T47D (cell line): ENCODE measurements at regions not wholly inside any gene's neighbourhood (a gene's known extent, or its start where the extent isn't known, plus 50 kb on each side); places are given as distances from the start of the nearest gene placed in this dataset.
"Not testable (repeated sequence)": the region's sequence is repeated elsewhere in the genome, so short reads cannot be mapped to it uniquely, and the experiment has no call there.

Experiments used
- DNase-seq, 2 experiments: peaks; one replicate each; pipeline versions ENCODE4 v3.0.0 to v3.0.0-alpha.2; 2011 to 2012; ENCODE audit warnings: low read depth in 1 of 2, low spot score in 1 of 2
- JUND ChIP-seq: IDR thresholded peaks from 2 replicates; pipeline ENCODE4 v1.6.1; 2012; ENCODE audit warnings: low read depth
- in situ Hi-C: cut with HindIII; loops from 2 replicates; pipeline ENCODE4 v1.10.0; 2016; ENCODE audit warnings: low sequenced_read_pairs, low pct_unique_long_range_greater_than_20kb

DNA sequence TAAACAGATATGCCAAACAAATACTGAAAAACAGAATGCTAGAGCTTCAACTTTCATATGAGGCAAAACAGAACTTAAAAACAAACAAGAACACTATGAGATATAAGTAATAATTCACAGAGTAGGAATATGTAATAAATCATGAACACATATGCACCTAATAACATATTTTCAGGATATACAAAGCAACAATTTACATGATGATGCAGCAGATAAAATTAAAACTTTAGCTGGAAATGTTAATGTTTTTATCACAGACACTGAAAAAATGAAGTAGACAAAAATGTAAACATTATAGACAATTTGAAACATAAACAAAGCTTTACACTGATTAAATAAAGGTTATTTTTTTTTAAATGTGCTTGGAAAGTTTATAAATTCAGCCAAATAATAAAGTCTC lies 443.1 kb upstream of the NFIA start:
- DNase-seq: no peak
- in situ Hi-C loops: no loop called here
- no peak for TF ChIP-seq JUND

DNA sequence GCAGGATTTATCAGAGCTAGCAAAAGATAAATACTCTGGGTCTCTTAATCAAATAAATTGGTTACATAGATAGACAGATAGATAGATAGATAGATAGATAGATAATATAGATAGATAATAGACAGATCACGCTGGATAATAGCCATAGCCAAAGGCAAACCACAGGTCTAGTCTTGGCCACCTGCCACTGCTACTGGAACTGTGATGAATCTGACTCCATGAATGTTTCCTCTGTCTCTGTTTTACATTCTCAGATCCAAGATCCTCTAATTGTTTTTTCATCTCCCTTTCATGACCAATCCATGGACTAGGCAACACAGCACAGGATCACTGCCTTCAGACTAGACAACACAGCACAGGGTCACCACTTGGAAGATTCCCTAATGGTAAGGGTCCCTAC lies 444.7 kb upstream of the NFIA start:
- TF ChIP-seq JUND: no peak
- no peak for DNase-seq
- in situ Hi-C loops: no loop called here

DNA sequence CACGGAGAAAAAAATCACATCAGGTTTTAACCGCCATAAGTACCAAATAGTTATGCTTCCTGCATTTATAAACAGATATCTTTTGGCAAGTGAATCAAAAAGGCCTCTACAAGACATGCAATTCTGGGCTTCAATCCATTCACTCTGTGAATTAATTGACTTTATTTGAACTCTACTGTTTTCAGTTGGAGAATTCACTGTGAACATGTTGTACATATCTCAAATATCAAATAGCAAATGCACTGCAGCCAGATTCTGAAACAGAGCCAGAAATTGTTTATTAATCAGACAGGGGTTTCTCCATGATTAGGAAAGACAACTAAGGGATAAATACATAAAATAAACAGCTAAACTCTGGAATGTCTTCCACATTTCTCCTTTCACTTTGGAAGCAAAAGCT lies 445.4 kb upstream of the NFIA start:
- DNase-seq: no peak
- TF ChIP-seq JUND: no peak
- in situ Hi-C loops: no loop called here

DNA sequence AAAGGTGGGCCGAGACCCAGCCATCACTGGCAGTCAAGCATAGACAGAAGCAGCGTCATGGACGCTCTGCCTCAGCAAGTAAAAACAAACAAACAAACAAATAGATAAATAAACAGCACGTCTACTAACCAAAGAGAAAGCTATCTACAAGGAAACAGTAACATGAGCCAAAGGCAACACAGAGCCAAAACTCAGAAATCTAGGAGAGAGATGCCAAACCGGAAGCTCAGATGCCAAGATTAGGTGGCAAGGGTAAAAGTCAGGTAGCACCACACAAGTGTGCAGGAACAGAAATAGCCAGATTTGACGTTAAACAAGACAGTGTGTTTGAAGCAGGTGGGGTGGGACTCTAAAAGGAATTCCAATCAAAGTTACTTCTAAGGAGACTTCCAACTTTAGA lies 448.3 kb upstream of the NFIA start:
- in situ Hi-C loops: no loop called here
- no peak for TF ChIP-seq JUND
- no peak for DNase-seq

DNA sequence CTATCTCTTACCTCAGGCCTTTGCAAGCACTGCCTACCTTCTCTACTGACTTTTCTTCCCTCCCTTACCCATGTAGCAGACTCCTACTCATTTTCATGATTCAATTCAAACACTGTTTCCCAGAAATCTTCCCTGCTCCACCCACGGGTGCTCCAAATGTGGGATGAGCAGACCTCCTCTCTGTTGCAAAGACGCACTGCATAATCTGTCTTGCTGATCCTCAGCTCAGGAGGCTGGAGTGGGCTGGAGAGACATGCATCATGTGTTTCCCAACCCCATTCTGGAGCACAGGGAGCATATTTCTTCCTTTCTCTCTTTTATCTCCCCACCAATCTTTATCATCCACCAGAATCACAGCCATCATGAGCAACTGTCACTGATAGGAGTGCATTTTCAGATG lies 459.9 kb upstream of the NFIA start:
- no peak for DNase-seq
- in situ Hi-C loops: no loop called here
- TF ChIP-seq JUND: no peak

DNA sequence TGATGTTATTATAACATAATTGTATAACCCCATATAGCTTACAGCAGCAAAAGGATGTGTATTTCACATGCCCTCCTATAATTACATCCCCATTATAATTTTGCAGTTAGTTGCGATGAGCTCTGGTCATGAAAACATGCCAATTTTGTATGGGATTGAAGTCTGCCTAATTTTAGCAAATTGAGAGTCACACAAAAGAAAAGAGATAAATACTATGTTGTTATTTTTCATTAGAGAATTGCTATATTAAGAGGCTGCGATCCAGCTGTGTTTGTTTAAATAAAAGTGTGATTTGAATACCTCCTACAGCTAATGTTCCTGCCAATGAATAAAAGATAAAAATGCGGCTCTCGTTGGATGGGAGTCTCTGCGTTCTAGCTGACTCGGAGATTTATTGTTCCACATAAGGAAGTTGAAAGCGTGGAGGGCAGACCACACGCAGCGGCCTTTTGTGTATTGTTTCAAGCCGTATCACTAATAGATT lies 461.0 kb upstream of the NFIA start:
- in situ Hi-C loops: no loop called here
- no peak for TF ChIP-seq JUND
- DNase-seq: no peak

DNA sequence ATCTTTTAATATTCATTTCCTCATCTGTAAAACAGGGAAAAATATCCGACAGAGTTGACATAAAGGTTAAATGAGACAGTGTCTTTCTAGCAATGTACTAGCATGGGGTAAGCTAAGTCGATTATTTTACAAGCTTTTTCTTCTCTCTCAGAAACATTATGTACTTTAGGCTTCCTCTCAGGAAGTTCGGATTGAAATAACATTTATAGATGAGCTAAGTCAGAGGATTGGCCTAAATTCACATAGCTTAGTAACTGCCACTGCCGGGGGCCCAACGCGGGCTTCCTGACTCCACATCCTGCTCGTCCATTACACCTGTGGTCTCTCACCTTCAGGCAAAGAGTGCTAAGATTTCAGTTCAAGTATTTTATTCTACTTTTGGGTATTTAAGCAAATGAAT lies 462.3 kb upstream of the NFIA start:
- in situ Hi-C loops: no loop called here
- DNase-seq: no peak
- no peak for TF ChIP-seq JUND

DNA sequence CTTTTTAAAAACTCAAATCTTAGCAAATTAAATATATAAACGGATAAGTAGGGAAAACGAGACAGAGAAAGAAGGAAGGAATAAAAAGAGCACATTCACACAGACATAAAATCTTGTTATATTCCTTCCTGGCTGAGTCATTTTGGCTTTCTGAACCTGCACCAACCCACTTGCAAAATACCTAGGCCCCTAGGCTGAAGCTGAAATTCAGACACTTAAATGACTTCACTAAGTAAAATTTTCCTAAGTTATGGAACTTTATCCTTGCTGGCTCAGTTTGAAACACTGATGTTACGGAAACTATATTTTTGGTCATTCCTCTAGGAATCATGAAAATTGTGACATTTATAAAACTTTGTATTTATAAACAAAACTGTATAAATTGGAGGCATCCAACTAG lies 462.8 kb upstream of the NFIA start:
- TF ChIP-seq JUND: no peak
- no peak for DNase-seq
- in situ Hi-C loops: no loop called here

DNA sequence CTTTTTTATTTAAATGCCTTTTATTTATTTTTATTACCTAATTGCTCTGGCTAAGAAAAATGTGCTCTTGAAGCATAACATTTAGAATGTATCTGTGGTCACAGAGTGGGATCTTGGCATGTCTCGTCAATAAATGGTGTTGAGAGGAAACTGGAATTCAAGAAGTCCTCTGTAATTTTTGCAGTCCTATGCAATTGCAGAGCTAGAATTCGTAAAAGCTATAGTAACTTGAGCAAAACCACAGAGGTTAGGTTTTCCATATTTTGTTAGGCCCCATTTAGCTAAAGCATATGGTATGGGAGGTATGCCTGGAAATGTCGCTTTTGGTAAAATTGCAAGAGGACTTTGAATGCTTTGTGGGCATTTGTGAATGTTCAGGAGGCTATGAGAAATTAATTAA lies 466.7 kb upstream of the NFIA start:
- no peak for DNase-seq
- no peak for TF ChIP-seq JUND
- in situ Hi-C loops: no loop called here

DNA sequence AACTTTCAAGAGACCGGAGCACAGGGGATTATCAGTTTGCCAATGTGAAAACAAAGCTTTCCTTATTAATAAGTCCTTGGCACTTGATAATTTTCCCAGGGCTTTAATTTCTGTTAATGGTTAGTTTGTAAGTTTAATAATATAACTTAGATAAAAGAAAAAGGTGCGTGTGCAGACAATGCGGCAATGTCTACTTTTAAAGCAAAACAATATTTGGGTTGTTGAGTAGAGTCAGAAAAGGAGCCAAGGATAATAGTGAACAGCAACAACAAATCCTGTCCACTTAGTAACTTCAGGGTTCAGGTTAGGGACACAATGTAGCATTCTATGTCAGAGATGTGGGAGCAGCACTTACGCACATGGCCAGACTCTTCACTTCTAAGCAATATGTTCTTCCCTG lies 469.6 kb upstream of the NFIA start:
- no peak for DNase-seq
- no peak for TF ChIP-seq JUND
- in situ Hi-C loops: no loop called here

DNA sequence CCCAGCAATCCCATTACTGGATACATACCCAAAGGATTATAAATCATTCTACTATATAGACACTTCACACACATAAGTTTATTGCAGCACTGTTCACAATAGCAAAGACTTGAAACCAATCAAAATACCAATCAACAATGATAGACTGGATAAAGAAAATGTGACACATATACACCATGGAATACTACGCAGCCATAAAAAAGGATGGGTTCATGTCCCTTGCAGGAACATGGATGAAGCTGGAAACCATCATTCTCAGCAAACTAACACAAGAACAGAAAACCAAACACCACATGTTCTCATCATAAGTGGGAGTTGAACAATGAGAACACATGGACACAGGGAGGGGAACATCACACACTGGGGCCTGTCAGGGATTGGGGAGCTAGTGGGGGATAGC lies 475.4 kb upstream of the NFIA start:
- DNase-seq, in situ Hi-C loops: not testable (repeated sequence)

DNA sequence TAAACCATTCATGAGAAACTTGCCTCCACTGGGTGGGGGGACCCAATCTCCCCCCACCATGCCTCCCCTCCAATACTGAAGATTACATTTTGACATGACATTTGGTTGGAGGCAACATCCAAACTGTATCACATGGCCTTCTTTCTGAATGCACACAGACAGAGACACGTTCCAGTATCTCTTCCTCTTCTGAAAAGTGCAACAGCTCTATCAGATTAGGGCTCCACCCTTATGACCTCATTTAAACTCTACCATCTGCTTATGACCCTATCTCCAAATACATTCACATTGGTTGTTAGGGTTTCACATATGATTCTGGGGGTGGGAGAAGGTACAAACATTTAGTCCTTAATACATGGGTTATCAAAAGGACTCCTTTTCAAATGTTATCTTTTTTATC lies 481.8 kb upstream of the NFIA start:
- no peak for DNase-seq
- in situ Hi-C loops: no loop called here
- no peak for TF ChIP-seq JUND

DNA sequence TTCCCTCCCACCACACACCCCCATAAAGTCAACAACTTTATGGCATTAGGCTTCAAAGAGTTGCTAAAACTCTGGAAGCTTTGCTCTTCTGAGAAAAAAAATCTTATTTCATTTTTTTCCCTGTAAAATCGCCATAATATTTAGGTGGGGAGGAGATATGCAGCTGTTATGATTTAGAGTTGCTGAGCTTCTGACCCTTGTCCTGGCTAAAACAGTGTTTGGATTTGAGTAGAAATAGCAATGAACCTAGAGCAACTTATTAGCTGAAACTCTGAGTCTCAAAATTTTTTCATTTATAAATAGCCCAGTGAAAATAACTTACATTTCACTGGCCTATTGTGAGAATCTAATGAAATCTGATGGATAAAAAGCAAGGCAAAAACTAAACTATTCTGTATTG lies 482.8 kb upstream of the NFIA start:
- in situ Hi-C loops: no loop called here
- no peak for DNase-seq
- no peak for TF ChIP-seq JUND

DNA sequence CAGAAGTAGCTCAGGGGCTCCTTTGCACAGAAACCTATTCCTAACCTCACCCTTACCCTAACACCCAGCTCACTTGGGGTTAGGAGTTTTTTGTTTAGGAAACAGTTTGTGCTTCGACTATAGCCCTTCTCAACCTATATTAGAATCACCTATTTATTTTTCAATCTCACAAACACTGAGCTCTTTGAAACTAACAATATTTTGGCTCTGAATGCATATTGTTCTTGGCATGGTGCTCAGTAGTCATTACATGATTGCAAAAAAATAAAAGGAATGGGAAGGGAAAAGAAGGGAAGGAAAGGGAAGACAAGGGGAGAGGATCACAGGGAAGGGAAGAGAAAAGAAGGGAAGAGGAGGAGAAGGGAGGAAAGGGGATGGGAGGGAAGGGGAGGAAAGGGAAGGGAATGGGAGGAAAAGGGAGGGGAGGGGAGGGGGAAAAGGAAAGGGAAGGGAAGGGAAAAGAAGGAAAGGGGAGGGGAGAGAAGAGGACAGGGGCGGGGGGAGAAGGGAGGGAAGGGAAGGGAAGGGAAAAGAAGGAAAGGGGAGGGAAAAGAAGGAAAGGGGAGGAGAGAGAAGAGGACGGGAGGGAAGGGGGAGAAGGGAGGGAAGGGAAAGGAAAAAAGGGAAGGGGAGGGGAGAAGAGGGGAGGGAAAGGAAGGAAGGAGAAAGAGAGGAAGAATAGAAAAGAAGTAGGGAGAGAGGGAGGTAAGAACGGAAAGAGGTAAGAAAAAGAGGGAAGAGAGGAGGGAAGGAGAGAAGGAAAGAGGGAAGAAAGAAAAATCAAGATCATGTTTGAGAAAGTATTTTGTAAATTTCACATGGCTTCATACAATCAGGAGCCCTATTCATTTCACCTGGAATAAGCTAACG lies 484.1 kb upstream of the NFIA start:
- no peak for TF ChIP-seq JUND
- DNase-seq: no peak
- in situ Hi-C loops: no loop called here
